COLO668 (cell line): ENCODE measurements at regions not wholly inside any gene's neighbourhood (a gene's known extent, or its start where the extent isn't known, plus 50 kb on each side); places are given as distances from the start of the nearest gene placed in this dataset.
"Not testable (repeated sequence)": the region's sequence is repeated elsewhere in the genome, so short reads cannot be mapped to it uniquely, and the experiment has no call there.

ENCODE experiments used
- DNase-seq: peaks from one replicate; lab custom pipeline; 2025; ENCODE audit not compliant: unreplicated experiment; lab: John Stamatoyannopoulos, UW

DNA sequence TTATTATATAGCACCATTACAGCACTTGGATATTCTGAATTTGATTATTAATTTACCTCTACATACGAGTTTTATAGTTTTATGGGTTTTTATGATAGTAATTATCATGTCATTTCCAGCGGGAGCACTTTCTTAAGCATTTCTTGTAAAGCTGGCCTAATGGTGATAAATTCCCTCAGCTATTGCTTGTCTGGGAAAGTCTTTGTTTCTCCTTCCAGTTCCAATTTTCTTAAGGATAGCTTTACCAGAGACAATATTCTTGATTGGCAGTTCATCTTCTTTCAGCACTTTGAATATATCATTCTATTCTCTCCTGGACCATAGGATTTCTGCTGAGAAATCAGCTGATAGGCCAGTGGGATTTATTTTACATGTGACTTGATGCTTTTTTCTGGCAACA is 505.4 kb downstream of the TMEM232 start:
- DNase-seq = no peak

DNA sequence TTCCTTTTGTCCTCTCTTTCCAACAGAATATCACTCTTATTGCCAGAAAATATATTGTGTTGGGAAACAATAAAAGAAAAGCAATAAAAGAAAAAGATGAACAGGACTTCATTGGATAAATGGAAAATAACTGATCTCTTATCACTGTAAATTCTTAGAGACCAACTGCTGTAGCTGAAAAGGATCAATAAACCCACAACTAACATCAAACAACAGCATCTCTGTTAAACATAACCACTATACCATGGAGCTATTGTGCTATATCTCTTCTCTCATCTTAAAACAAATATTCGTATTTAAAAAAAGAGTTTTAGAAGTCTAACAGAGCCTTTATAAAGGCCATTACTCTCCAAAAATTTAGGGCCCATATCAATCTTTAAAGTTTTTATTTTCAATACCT is 502.4 kb downstream of the TMEM232 start:
- DNase-seq = no peak

DNA sequence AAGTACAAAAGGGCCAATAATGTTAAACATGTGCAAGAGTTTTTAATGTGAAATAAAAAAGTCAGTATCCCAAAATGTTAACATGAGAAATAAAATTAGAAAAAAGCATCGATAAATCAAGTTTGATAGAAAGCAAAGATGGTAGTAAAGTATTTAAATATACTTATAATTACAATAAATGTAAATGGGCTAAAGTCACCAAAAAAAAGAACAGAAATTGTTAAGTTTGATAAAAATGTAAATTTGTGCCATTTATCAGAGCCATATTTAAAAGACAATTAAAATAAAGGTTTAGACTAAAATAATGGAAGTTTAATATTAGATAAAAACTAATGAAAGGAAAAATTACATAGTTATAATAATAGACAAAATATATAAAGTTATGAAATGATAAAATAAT is 500.5 kb downstream of the TMEM232 start:
- DNase-seq = no peak

DNA sequence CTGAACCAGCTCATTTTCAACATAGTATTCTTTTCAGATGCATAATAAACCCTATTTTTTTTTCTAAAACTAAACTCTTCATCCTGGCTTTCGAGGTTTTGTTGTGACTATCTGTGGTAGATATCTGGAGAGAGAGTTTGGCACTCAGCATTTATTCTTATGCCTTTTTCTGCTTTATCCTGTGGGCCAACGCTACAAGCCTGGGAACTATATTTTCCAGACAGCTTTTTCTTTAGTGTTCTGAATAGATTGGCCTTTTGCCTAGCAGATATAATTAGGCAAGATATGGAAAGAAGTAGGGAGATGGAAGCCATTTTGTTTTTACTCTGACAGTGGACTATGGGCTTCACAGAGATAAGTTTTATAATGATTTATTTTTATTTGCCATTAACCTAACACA is 486.7 kb downstream of the TMEM232 start:
- no peak for DNase-seq

DNA sequence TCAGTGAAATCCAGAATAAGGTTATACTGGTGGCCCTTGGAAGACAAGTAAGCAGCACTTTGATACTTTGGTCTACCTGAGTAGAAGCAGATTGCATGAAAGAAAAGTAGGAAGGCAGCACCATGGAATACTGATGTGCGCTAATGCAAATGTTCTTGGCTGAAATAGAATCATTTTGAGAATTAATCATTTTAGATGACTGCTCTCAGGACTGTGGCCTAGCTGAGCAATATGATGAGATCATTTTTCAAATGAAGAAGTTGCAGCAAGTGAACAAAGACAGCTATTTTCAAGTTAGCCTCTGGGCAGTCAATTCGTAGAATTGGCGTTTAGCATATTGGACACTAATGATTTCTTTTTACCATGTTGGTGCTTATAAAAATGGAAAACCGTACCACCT is 483.5 kb downstream of the TMEM232 start:
- no peak for DNase-seq

DNA sequence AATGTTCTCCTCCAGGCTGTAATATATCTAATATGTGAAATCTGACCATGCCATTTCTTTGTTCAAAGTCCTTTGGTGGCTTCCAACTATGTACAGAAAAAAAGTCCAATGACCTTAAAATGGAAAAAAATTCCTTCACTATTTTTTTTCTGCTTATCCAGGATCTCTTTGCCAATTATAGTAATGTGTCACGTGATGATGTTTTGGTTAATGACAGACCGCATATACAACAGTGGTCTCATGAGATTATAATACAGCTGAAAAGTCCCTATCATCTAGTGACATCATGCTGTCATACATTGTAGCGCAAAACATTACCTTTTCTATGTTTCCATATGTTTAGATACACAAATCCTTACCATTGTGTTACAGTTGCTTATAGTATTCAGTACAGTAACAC is 477.6 kb downstream of the TMEM232 start:
- no peak for DNase-seq

DNA sequence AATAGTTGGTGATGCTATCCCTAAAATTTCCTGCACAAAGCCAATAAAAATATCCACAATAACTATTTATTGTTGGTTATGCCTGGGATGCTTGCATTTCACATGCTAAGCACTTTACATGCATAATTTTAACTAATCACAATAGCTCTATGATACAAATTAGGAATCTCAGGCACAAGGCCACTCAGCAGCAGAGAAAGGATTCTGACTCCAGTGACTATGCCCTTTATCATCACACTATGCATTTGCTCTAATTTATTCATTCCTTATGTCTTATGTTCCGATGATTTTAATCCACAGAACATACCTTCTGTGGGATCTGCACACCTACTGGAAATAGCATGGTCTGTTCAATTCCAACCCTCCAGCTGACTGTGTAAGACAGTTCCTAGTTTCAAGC is 476.1 kb downstream of the TMEM232 start:
- no peak for DNase-seq

DNA sequence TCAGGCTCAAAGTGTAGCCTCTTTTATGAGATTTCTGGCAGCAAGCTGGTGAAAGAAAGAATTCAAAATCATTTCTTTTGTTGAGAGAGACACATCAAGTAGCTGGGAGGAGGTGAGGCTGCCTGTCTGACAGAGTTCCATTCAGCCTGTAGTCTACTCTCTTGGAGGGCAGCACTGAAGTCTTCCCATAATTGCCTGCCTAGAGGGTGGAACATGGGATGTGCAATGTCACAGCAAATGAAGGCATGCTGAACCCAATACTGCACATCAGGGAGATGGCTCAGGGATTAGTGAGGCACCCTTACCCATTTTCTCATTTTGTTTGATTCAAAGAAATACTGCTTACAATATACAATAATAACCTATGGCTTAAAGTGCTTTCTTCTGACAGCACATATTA is 475.7 kb downstream of the TMEM232 start:
- DNase-seq = no peak

DNA sequence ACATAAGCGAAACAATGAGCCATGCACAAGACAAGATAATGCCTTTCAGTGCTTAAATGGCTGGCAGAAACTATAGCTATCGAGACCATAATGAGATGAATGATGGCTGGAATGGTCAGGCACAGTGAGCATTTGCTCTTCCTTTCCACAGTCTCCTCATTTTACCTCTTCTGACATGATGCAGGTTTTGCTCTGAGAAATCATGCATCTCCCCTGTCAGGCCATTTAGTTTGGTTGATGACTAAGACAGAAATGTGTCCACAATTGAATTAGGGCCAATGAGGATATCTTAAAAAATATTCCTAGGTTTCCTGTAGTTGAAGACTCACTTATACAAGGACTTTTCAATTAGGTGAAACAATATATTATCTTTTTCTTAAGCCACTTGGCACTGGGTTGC is 475.1 kb downstream of the TMEM232 start:
- no peak for DNase-seq

DNA sequence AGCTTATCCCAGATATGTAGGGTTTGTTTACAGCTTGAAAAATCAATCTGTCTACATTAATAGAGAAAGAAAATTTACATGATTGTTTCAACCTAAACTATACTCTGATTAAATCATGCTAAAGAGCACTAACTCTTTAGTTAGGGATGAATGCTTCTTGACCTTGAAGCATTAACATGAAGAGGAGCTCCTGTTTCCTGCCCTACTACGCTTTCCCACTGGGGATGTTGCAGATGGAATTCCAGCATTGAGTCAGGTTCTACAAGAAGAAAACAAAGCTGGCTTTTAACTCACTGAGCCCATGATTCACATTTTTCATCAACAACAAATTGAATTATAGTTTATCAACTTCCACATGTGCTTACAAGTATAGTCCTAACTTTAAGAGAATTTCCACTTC is 471.3 kb downstream of the TMEM232 start:
- DNase-seq = no peak

DNA sequence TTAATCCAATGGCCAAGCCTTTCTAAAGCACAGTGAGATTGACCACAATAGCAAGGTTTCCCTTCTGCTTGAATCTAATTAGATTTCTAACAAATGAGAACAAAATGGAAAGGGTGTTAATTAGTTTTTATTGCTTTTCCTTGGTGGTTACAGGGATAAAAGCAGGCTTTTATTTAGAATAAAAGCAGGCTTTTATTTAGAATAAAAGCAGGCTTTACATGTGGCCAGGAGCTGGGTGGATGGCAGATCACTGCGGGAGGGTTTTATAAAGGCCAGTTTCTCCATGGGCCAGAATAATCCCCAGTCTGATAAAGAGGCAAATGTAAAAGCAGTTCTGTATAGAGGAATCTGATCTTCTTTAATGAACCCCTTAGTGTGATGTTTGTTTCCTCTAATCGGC is 470.2 kb downstream of the TMEM232 start:
- no peak for DNase-seq

DNA sequence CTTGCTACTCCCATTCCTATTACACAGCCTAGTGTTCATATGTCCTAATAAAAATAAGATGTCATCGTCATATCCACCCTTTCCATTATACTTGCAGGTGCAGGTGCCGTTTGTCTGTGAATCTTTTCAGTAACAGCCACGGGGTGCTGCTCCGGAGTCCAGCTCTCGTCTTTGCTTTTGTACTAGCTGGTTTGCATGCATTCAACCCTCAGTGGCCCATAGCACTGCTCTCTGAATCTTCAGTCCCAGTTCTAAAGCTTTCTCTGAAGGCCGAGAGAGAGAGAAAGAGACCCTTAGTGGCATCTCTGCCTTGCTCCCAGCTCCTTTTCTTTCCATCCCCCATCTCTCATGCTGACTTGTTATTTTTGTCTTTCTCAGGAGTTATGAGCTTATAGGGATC is 468.5 kb downstream of the TMEM232 start:
- no peak for DNase-seq

DNA sequence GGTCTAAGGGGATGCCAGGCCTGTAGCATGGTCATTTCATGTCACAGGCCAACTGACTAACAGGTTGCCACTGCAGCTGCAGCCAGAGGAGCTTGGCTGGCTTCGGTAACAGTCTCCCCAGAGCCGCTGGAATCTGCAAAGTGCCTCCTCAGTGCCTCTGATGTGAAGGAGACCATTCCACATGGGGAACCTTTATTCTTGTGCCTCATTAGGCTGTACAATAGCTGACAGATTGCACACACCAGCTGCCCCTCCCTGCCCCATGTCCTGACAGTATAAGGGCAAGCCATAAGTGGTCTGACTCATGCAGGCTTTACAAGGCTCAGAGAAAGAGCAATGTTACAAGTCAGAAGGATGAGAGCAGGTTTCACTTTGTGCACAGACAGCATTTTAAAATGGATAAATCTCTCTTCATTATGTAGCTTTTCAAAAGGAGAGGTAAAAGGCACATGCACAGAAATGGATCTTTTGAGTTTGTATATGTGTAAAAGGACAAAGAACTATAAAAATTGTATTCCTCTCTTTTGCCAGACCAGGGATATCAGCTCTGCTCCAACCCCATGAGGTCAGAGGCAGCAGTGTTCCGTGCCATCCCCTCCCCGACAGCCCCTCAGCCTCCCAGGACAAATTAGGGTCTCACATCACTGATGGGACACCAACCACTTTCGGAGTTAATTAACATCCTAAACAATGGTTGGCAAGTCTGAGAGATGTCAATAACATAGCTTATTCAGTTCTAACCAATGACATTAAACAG is 467.8 kb downstream of the TMEM232 start:
- DNase-seq = no peak

DNA sequence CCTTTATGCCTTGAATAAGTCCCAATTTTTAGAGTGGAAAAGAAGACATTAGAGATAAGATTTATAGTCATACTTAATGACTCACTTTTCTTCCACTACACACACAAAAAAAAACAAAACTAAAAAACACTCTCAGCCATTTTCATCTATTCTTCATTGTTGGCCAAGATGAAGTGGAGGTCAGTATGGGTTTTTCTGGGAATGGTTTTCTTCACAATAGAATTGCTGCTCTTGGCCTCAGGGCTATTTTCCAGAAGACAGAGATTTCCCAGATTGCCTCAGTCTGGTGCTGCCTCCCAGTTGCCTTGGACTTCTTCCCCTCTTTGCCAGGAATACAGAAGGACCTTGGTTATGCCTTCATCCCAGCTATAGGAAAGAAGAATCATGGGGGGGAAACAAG is 463.7 kb downstream of the TMEM232 start:
- DNase-seq = no peak

DNA sequence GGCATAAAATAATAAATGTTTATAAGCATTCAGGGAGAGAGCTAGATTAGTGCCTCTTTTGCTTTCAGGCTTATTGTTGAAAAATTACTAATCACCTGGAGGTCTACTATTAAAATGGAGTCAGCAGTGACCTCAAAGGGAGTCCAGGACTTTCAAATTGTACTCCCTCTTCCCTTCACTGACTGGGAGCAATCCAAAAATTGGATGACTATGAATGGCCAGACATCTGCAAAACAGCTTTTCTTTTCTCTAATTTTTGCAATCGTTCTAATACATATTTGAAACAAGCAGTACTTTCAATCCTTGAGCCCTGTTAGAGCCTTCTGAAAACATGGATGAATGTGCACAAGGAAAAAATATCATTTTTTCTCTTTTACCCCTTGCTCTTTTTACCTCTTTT is 461.8 kb downstream of the TMEM232 start:
- DNase-seq = no peak

DNA sequence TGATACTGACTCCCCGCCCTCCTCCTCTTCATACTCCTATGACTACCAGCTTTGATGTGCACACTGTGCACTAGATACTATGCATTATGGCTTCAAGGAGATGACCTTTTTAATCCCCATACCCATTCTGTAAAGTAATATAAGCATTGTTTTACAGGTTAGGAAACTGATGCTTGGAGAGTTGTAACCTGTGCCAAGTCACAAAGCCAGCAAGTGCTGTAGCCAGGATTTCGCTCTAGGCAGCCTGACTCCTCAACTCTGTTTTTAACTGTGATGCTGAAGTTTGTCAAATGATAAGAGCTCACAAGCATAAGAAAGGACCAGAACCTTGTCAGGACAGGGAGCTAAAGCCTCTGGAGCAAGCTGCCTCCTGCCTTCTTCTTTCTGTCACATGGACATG is 461.3 kb downstream of the TMEM232 start:
- no peak for DNase-seq

DNA sequence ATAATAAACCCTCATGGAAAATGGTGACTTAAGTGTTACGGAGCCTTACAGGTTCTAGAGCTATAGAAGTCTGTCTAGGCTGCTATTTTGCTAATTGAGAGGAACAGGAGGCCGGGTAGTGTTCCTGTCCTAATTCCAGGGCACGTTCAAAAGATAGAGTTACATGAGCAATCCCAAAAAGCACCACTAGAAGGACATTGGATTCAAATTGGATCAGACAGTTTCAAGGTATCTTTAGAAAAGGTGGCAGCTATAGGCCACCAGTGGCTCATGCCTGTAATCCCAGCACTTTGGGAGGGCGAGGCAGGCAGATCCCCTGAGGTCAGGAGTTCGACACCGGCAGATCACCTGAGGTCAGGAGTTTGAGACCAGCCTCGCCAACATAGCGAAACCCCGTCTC is 458.8 kb downstream of the TMEM232 start:
- DNase-seq = no peak

DNA sequence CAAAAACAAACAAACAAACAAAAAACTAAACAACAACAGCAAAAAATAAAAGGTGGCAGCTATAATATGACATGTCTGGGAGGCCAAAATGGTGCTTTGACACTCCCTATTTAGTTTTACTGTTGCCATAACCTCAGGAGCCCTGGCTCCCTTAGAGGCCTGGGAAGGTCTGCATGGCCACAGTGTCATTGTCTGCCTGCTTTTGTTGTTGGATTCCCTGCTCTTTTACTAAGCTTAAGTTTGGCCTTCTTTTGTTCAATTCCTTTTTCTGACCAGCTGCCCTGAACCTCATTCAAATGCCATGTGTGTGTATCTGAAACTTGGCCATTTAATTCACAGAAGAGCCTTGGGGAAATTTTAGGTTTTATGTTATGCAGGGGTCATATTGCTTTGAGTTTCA is 458.2 kb downstream of the TMEM232 start:
- DNase-seq = no peak

DNA sequence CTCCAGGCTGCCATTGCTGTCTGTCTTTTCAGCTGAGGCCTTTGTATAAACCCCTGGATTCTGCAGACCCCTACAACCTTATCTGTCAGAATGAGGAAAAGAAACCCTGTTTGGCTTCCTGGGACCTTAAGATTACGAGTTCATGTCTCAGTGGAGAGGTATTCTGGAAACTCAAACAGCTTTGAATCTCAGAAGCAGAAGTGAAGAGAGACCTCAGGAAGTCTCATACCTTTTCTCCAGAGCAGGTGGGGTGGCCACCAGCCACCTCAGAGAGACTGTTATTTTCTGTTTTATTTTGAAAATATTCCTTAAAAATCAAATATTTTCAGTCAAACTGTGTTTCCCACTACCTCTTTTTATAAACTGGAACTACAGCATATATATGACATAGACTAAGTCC is 457.5 kb downstream of the TMEM232 start:
- no peak for DNase-seq

DNA sequence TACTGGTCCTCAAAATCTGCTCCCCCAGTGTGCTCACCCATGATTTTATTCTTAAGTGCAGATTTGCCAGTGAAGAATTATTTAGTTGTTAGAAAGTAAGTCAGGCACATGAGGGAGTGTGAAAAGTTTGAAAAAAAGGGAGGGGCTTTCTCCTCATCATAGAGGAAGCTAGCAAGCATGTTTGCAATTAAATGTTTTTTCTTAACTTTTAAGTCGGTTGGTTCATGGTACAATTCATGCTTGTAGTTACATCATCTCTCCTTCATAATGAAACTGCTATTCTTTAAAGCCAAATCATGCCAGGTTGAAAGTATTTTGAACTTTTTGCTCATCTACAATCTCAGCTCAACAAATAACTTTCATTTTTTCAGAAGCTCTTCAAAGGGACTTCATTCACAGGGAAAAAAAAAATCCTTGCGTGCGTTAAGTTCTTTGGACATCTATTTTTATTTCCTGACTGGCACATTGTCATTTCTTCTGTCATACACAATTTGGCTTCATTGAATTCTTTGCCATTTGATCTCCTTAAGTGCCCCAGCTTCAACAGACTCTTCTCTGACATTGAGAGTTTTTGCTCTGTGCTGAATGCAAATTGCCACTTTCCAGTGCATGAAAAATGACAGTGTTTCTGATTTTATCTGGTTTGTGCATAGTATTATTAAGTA is 456.9 kb downstream of the TMEM232 start:
- no peak for DNase-seq

DNA sequence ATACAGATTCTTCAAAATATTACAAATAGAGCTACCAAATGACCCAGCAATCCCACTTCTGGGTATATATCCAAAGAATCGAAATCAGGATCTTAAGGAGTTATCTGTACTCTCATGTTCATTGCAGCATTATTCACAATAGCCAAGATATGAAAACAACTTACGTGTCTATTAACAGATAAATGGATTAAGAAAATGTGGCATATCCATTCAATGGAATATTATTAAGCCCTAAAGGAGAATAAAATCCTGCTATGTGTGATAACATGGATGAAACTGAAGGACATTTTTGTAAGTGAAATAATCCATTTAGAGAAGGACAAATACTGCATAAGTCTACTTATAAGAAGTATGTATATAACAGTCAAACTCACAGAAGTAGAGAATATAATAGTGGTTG is 450.6 kb downstream of the TMEM232 start:
- DNase-seq = no peak

DNA sequence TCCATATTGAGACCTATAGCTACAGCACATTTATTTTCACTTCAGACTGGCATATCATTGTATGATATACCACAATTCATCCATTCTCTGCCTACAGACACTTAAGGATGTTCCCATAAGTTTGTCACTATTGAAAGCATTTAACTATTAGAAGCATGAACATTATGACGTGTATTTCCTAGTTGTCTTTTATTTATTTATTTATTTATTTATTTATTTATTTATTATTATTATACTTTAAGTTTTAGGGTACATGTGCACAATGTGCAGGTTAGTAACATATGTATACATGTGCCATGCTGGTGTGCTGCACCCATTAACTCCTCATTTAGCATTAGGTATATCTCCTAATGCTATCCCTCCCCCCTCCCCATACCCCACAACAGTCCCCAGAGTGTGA is 448.0 kb downstream of the TMEM232 start:
- DNase-seq = not testable (repeated sequence)

DNA sequence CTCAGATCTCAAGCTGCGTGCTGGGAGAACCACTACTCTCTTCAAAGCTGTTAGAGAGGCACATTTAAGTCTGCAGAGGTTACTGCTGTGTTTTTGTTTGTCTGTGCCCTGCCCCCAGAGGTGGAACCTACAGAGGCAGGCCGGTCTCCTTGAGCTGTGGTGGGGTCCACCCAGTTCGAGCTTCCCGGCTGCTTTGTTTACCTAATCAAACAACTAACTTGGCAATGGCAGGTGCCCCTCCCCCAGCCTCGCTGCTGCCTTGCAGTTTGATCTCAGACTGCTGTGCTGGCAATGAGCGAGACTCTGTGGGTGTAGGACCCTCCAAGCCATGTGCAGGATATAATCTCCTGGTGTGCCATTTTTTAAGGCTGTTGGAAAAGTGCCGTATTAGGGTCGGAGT is 442.4 kb downstream of the TMEM232 start:
- not testable (repeated sequence) for DNase-seq
